GM08714 (cell line): ENCODE measurements at regions not wholly inside any gene's neighbourhood (a gene's known extent, or its start where the extent isn't known, plus 50 kb on each side); places are given as distances from the start of the nearest gene placed in this dataset.
"Not testable (repeated sequence)": the region's sequence is repeated elsewhere in the genome, so short reads cannot be mapped to it uniquely, and the experiment has no call there.

Experiments used
- H3K4me3 ChIP-seq: fragments of 200-500 bp; sonication (Bioruptor generic); 2 replicates; pipeline ENCODE4 v1.5.1; 2014; ENCODE audit warnings: mild to moderate bottlenecking, low read length, inconsistent platforms
- ZNF274 ChIP-seq: IDR thresholded peaks from 2 replicates; pipeline ENCODE4 v1.6.1; 2012; ENCODE audit warnings: mild to moderate bottlenecking, low read depth, low read length

GRCh38 chr9:64130325-64130724, 1154.7 kb downstream of the FOXD4L5 start:
- not testable (repeated sequence) for H3K4me3 ChIP-seq

- no peak for TF ChIP-seq ZNF274
- no peak overlapping the region for H3K4me3 ChIP-seq
These were observed 1156.4 kb downstream of the FOXD4L5 start for GRCh38 chr9:64128572-64128971.

- H3K4me3 ChIP-seq: not testable (repeated sequence)
These were observed 1163.4 kb downstream of the FOXD4L5 start for GRCh38 chr9:64121602-64122001.

GRCh38 chr9:64117329-64117728, 1167.7 kb downstream of the FOXD4L5 start:
- not testable (repeated sequence) for H3K4me3 ChIP-seq

- not testable (repeated sequence) for H3K4me3 ChIP-seq
These were observed 1177.1 kb downstream of the FOXD4L5 start for GRCh38 chr9:64107867-64108266.

- H3K4me3 ChIP-seq: not testable (repeated sequence)
These were observed 1177.8 kb downstream of the FOXD4L5 start for GRCh38 chr9:64107211-64107610.

GRCh38 chr9:64105193-64105592, 1179.8 kb downstream of the FOXD4L5 start:
- H3K4me3 ChIP-seq: not testable (repeated sequence)

GRCh38 chr9:64101504-64101903, 1183.5 kb downstream of the FOXD4L5 start:
- H3K4me3 ChIP-seq: not testable (repeated sequence)

- not testable (repeated sequence) for H3K4me3 ChIP-seq
These were observed 1184.3 kb downstream of the FOXD4L5 start for GRCh38 chr9:64100571-64101155.

- H3K4me3 ChIP-seq: not testable (repeated sequence)
These were observed 1199.0 kb downstream of the FOXD4L5 start for GRCh38 chr9:64085998-64086397.

- H3K4me3 ChIP-seq: not testable (repeated sequence)
These were observed 1213.4 kb downstream of the FOXD4L5 start for GRCh38 chr9:64071358-64072253.

GRCh38 chr9:64070611-64071357, 1214.2 kb downstream of the FOXD4L5 start:
- H3K4me3 ChIP-seq: not testable (repeated sequence)

- H3K4me3 ChIP-seq: not testable (repeated sequence)
These were observed 1214.9 kb downstream of the FOXD4L5 start for GRCh38 chr9:64070083-64070482.

- no peak for TF ChIP-seq ZNF274
- H3K4me3 ChIP-seq: no peak overlapping the region
These were observed 1218.2 kb downstream of the FOXD4L5 start for GRCh38 chr9:64066736-64067368.

- TF ChIP-seq ZNF274: no peak
- H3K4me3 ChIP-seq: no peak overlapping the region
These were observed 1223.9 kb downstream of the FOXD4L5 start for GRCh38 chr9:64061013-64061627.

GRCh38 chr9:64058070-64058469, 1226.9 kb downstream of the FOXD4L5 start:
- not testable (repeated sequence) for H3K4me3 ChIP-seq
